Breast epithelium (tissue), 3 donors: ENCODE measurements at regions not wholly inside any gene's neighbourhood (a gene's known extent, or its start where the extent isn't known, plus 50 kb on each side); places are given as distances from the start of the nearest gene placed in this dataset.

Source experiments
- CTCF ChIP-seq, 3 donors: fragments of 450-650 bp; IDR thresholded peaks; one replicate each; pipeline ENCODE4 v1.5.1; 2016 to 2017; ENCODE audit warnings: antibody characterized with exemption in 3 of 3, mild to moderate bottlenecking in 3 of 3, moderate library complexity in 3 of 3
- POLR2A ChIP-seq: fragments of 450-650 bp; IDR thresholded peaks from one replicate; pipeline ENCODE4 v1.6.1; 2016; ENCODE audit warnings: antibody characterized with exemption, mild to moderate bottlenecking, moderate library complexity

GRCh38 chr2:8400196-8400595 is 281.7 kb upstream of the ID2 start:
- TF ChIP-seq POLR2A, result no peak
- TF ChIP-seq CTCF (IDR thresholded peaks at IDR 0.05), result no peak
